Brain microvascular endothelial cell (primary cell): ENCODE measurements at regions not wholly inside any gene's neighbourhood (a gene's known extent, or its start where the extent isn't known, plus 50 kb on each side); places are given as distances from the start of the nearest gene placed in this dataset.

Experiments
- DNase-seq: peaks from one replicate; pipeline ENCODE4 v3.0.0-alpha.2; 2020
- H3K27ac ChIP-seq: fragments of 250-450 bp; sonication (Bioruptor Pico); 2 replicates; pipeline ENCODE4 v1.5.1; 2020; ENCODE audit warnings: mild to moderate bottlenecking, moderate library complexity
- H3K27me3 ChIP-seq: fragments of 250-450 bp; sonication (Bioruptor Pico); replicated peaks from 2 replicates; pipeline ENCODE4 v1.5.1; 2020; ENCODE audit warnings: mild to moderate bottlenecking
- H3K36me3 ChIP-seq: fragments of 250-450 bp; sonication (Bioruptor Pico); replicated peaks from 2 replicates; pipeline ENCODE4 v1.5.1; 2020; ENCODE audit warnings: mild to moderate bottlenecking
- H3K4me3 ChIP-seq: 2 replicates; pipeline ENCODE4 v1.5.1; 2011; ENCODE audit warnings: low read depth, mild to moderate bottlenecking, control low read depth, low read length, moderate library complexity
- CTCF ChIP-seq: IDR thresholded peaks from 2 replicates; pipeline ENCODE4 v1.5.1; 2011; ENCODE audit warnings: low read depth, mild to moderate bottlenecking, moderate library complexity, low read length, control low read depth, inconsistent platforms; ENCODE audit errors: missing control alignments
- in situ Hi-C: cut with HindIII; loops from 2 replicates; pipeline ENCODE4 v1.10.0; 2017; ENCODE audit warnings: low sequenced_read_pairs, low pct_ligation_motif_present

- Histone ChIP-seq H3K27me3 (no peaks in the 10 kb centered on the region), H3K27ac (no peak overlapping the region), H3K4me3 (no peak overlapping the region), H3K36me3 (no peaks in the 10 kb centered on the region)
- in situ Hi-C loops, result no loop called here
- DNase-seq, result no peak
- no peak for TF ChIP-seq CTCF
Measured at GRCh38 chr4:189376901-189377300, 563.8 kb upstream of the FRG1 start.

- no peaks in the 10 kb centered on the region for H3K27me3 ChIP-seq
- H3K4me3 ChIP-seq, result no peak overlapping the region
- TF ChIP-seq CTCF, result no peak
- no peak for DNase-seq
- no peaks in the 10 kb centered on the region for H3K36me3 ChIP-seq
- H3K27ac ChIP-seq, result no peak overlapping the region
- in situ Hi-C loops, result no loop called here
Measured at GRCh38 chr4:189377569-189377968, 563.1 kb upstream of the FRG1 start.

- Histone ChIP-seq H3K4me3 (no peak overlapping the region), H3K36me3 (no peaks in the 10 kb centered on the region), H3K27ac (no peak overlapping the region), H3K27me3 (no peaks in the 10 kb centered on the region)
- in situ Hi-C loops, result no loop called here
- no peak for DNase-seq
- no peak for TF ChIP-seq CTCF
Measured at GRCh38 chr4:189385098-189385497, 555.6 kb upstream of the FRG1 start.

GRCh38 chr4:189385579-189385978, 555.1 kb upstream of the FRG1 start:
- Histone ChIP-seq H3K36me3 (no peaks in the 10 kb centered on the region), H3K4me3 (no peak overlapping the region), H3K27me3 (no peaks in the 10 kb centered on the region), H3K27ac (no peak overlapping the region)
- no peak for TF ChIP-seq CTCF
- DNase-seq, result no peak
- in situ Hi-C loops, result no loop called here

- Histone ChIP-seq H3K36me3 (no peaks in the 10 kb centered on the region), H3K27ac (no peak overlapping the region), H3K4me3 (no peak overlapping the region), H3K27me3 (no peaks in the 10 kb centered on the region)
- no peak for DNase-seq
- TF ChIP-seq CTCF, result no peak
- in situ Hi-C loops, result no loop called here
Measured at GRCh38 chr4:189396435-189396834, 544.2 kb upstream of the FRG1 start.

- no peaks in the 10 kb centered on the region for H3K27me3 ChIP-seq
- DNase-seq, result no peak
- no peaks in the 10 kb centered on the region for H3K36me3 ChIP-seq
- TF ChIP-seq CTCF, result no peak
- in situ Hi-C loops, result no loop called here
- no peak overlapping the region for H3K4me3 ChIP-seq
- no peak overlapping the region for H3K27ac ChIP-seq
Measured at GRCh38 chr4:189404271-189404670, 536.4 kb upstream of the FRG1 start.
